PC-9 (cell line): ENCODE measurements at regions not wholly inside any gene's neighbourhood (a gene's known extent, or its start where the extent isn't known, plus 50 kb on each side); places are given as distances from the start of the nearest gene placed in this dataset.

ENCODE experiments used
- CTCF ChIP-seq: fragments of 200-600 bp; sonication (generic); conservative IDR thresholded peaks from 2 replicates; pipeline ENCODE4 v1.6.1; 2017; ENCODE audit warnings: mixed run types, antibody characterized with exemption, mild to moderate bottlenecking, moderate library complexity
- EZH2 ChIP-seq: fragments of 200-600 bp; sonication (generic); IDR thresholded peaks from 2 replicates; pipeline ENCODE4 v1.8.0; 2017; ENCODE audit warnings: antibody characterized with exemption, low read depth

GRCh38 chr4:34289489-34289888, 1954.8 kb downstream of the ARAP2 start:
- TF ChIP-seq CTCF (no peak), EZH2 (no peak)
